GM13976 (cell line): ENCODE measurements at regions not wholly inside any gene's neighbourhood (a gene's known extent, or its start where the extent isn't known, plus 50 kb on each side); places are given as distances from the start of the nearest gene placed in this dataset.

Experiments
- DNase-seq: peaks from one replicate; pipeline ENCODE4 v3.0.0; 2012; ENCODE audit warnings: low spot score
- in situ Hi-C: fragments of 300-500 bp; cut with MboI; formaldehyde crosslinking; loops from one replicate; pipeline ENCODE4 v1.12.0; 2022; ENCODE audit warnings: low sequenced_read_pairs, mixed read lengths, inconsistent platforms; ENCODE audit not compliant: unreplicated experiment
- TF ChIP-seq, protein P1 (sequence below): IDR thresholded peaks from 2 replicates; pipeline ENCODE4 v1.5.1; 2012; ENCODE audit warnings: borderline replicate concordance, mild to moderate bottlenecking; ENCODE audit not compliant: insufficient read depth; ENCODE audit errors: extremely low read depth, missing control alignments, control extremely low read depth

DNA sequence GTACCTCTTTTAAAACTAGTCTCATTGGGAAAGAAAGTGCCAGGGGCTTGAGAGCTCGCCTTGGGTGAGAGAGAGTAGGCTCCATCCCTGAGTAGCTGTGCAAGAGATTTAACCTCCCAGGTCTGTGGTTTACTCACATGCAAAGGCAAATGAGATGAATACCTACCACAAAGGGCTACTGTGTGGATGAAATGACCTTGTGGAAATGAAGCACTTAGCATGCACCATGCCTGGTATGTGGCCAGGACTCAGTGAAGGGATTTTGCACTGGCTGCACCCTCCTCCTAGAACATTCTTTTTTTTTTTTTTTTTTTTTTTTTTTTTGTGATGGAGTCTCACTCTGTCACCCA lies 120.3 kb downstream of the PROX1 start:
- TF ChIP-seq, protein P1, sequence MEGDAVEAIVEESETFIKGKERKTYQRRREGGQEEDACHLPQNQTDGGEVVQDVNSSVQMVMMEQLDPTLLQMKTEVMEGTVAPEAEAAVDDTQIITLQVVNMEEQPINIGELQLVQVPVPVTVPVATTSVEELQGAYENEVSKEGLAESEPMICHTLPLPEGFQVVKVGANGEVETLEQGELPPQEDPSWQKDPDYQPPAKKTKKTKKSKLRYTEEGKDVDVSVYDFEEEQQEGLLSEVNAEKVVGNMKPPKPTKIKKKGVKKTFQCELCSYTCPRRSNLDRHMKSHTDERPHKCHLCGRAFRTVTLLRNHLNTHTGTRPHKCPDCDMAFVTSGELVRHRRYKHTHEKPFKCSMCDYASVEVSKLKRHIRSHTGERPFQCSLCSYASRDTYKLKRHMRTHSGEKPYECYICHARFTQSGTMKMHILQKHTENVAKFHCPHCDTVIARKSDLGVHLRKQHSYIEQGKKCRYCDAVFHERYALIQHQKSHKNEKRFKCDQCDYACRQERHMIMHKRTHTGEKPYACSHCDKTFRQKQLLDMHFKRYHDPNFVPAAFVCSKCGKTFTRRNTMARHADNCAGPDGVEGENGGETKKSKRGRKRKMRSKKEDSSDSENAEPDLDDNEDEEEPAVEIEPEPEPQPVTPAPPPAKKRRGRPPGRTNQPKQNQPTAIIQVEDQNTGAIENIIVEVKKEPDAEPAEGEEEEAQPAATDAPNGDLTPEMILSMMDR = no peak
- DNase-seq = no peak
- in situ Hi-C loops = no loop called here

DNA sequence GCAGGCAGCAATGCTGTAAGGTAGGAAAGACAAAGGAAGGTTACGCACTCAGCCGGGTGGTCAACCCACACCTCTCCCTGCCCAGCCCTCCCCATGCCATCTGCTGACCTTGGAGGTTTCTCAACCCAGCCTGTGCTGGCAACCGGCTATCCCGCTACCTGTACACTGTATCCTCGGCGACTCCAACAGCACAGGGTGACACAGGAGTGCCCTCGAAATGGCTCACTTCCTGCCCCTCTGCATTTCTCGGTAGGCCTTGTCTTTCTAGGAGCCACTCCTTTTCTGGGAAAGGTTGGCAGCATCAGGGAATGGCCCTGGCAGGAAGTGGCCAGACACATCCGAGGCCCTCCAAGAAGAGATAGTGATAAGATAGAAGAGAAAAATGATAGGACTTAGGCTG lies 124.0 kb downstream of the PROX1 start:
- TF ChIP-seq, protein P1 = no peak
- DNase-seq = no peak
- in situ Hi-C loops = no loop called here

DNA sequence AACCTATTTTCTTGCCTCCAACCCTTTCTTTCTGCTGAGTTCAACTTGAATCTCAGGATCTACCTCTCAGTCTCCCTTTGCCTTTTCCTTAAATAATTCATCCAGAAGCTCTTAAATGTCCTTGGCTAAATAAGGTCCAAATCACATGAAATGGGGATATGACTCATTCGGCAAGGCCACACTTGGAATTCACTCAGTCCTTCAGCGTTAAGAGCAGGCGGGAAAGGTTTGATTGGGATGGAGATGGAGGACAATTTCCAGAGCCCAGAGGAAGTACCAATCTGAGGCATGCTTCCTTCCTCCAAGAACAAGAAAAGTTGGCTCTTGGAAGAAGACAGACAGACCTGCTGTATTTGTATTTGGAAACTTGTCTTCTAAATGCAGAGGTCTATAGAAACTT lies 128.5 kb downstream of the PROX1 start:
- DNase-seq = no peak
- in situ Hi-C loops = no loop called here
- TF ChIP-seq, protein P1 = no peak

DNA sequence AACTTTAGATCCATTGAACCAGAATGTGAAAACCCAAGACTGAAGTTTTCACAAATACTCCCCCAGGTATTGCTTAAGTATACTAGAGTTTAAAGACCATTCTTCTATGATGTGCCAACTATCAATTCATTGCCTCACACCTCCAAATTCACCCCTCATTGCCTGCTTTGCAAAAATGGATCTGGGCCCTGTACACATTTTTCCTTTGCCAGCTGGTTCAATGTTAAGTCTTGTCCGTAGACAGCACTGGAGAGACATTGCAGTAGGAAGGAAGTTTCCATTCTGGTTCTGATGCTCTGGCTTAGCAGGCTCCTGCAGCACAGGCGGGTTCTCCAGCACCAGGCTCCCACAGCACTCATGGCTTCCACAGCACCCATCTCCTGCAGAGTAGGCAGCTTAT lies 130.0 kb downstream of the PROX1 start:
- TF ChIP-seq, protein P1 = no peak
- no peak for DNase-seq
- in situ Hi-C loops = no loop called here

DNA sequence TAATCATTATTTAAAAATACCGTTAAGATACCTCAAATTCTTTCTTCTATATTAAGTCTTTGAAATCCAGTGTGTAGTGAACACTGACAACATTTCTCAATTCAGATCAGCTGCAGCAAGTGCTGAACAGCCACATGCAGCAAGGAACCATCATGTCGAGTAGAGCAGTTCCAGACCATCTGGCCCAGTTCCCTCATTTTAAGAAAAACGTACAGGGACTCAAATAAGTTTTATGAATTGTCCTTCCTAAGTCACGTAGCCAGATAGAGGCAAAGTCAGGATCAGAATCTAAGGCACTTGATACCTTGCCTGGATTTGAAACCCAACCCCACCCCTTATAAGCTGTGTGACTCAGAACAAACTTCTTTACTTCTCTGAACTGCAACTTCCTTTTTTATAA lies 132.4 kb downstream of the PROX1 start:
- in situ Hi-C loops = no loop called here
- TF ChIP-seq, protein P1 = no peak
- no peak for DNase-seq

DNA sequence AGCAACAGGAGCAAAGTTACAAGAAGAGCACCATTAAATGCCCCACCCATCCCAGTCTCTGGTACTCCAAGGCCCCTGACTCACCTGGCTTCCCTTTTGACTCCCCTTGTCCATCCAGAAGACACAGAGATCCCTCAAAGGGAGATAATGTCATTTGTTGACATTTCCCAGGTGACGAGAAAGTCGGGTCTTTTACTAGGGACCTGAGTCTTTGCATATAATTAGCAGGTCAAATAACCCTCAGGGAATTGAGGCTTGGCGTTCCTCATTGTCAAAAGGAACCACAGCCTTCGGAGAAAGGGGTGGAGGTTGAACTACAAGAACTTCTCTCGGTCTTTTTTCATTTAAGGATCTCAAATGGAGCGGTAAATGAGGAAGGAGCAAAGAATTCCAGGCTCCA lies 133.2 kb downstream of the PROX1 start:
- DNase-seq = no peak
- in situ Hi-C loops = no loop called here
- TF ChIP-seq, protein P1 = no peak

DNA sequence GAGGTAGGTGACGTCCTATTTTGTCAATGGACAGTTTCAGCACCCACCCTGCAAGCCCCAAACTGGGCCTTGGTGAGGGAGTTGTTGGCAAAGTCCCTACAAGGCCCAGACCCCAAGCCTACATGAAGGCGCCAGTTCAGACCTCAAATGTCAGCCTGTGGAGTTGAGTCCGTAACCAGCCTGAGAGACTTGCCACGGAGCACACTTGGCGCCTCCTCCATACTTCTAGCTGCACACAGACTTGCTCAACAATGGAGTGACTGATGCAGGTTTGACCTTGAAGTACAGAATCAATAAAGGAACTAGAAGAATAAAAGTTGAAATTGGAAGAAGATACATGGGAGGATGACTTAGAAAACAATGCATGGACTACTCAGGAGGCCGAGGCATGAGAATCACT lies 134.3 kb downstream of the PROX1 start:
- no peak for DNase-seq
- TF ChIP-seq, protein P1 = no peak
- in situ Hi-C loops = no loop called here
